ENCODE measurements at regions not wholly inside any gene's neighbourhood (a gene's known extent, or its start where the extent isn't known, plus 50 kb on each side); places are given as distances from the start of the nearest gene placed in this dataset.
A peak's percentile ranks its signal among the peaks of the same experiment; 100 is the strongest.

DNA sequence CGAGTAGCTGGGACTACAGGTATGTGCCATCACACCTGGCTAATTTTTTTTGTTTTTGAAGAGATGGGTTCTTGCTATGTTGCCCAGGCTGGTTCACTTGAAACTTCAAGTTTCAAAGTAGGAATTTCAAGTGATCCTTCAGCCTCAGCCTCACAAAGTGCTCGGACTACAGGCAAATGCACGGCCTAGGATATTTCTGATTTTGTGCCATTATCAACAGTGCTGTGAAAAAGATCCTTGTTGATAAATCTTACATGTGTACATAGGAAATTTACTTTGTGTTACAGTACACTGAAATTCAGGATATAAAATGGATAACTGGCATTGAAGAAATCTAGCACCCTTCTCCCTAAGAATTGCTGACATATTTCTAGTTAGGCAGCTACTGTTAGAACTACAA is 184.6 kb upstream of the PRDM1 start:
- DNase-seq = no peak

DNA sequence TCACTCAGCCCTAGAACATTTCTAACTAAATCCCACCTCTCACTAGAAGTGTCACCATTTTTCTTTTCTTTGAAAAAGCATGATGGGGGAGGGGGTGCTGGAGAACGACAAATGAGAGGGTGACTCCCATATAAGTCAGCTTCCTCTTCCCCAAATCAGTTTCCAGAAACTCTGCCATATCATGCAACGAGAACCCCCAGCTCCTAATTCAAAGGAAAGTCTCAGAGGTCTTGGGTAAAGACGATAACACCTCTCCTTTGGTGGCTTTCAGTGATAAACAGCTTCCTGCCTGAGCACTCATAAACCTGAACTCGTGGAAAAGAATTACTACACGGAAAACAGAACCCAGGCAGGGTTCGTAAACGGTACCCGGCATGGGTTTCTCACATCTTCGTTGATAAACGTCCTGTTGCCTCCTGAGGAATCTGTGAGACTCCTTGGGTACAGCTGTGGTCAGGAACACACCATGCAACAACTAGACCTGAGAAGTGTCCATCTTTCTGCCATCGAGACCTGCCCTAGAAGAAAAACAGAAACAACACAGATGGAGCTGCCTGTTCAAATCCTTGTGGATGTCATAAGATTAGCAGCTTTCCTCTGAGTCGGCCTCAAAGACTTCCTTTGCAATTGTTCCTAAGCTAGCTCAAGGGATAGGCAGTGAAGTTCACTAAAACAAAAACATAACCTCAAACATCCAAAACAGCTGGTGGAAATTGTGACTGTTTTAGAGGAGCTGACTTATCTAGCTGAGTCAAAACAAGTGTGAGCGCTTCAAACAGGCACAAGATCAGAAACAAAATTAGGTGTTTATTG is 185.8 kb upstream of the PRDM1 start:
- peak; percentile 17 for DNase-seq

DNA sequence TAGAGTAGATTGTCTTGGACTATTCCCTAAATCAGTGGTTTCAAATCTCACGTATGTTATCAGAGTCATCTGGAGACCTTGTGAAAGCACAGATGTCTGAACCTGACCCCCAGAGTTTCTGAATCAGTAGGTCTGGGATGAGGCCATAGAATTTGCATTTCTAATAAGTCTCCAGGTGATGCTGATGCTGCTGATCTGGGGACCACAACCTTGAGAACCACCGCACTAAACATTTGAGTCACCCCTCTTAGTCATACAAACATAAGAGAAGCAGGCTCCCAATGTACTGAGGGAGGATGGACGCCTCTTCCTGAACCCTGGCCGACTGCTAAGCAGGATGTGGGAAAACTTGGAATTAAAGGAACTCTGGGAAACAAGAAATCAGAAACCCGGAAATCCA is 187.8 kb upstream of the PRDM1 start:
- DNase-seq = peak; percentile 15

DNA sequence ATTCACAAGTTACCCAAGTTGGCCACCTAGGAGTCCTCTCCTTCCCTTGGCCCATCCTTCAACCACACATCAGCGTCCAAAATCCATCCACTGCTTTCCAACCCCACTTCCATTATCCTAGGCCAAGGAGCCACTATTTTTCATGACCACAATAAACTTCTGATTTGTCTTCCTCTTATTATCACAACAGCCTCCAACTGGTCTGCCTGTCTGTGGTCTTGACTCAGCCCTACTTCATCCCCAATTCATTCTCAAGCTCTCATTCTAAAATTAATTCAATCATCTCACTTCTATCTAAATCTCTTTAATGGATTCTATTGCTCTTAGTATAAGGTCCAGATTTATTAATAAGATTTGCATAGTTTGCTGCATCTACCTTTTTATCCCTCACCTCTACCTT is 189.0 kb upstream of the PRDM1 start:
- DNase-seq = no peak

DNA sequence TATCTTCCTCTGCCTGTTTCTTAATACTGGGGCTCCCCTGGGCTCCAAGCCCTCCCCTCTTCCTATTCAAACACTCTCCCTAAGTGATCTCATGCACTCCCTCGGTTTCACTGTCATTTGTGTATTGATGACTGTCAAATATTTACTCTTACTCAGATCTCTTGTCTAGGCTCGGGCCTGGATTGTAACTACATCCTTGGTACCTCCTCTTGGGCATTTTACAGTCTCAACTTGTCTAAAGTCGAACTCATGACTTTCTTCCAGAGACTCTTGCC is 189.4 kb upstream of the PRDM1 start:
- no peak for DNase-seq

DNA sequence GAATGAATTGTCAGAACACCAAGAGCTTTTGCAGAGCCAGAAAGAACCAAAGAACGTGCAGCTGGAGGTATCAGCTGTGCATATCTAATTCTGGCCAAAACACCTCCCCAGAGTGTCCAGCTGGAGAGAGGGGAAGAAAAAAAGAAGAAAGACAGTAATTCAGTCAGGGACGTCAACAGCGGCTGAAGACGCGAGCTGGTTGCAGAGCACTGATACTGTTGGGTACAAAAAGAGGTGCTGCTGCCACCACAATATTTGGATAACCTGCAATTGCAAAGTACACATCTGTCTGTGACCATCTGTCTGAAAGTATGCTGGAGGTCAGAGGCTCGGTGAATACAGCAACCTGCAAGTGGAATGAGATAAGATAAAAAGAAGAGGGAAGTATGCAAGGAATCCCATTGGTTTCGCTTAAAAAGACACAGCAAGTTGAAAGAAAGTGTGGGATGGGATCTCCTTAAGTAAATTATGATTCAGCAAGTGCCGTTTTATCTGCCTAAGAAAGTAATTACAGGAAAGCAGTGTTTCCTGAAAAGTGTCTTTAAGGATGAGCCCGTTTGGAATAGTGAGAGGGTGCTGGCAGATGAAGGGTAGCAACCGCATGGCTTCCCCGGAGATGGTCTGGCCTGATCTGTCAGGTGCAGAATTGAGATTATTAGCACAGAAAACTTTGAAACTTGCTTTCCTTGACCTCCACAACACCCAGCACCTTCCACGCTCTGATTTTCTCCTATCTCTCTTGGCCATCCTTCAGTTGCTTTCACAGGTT is 189.9 kb upstream of the PRDM1 start:
- no peak for DNase-seq

DNA sequence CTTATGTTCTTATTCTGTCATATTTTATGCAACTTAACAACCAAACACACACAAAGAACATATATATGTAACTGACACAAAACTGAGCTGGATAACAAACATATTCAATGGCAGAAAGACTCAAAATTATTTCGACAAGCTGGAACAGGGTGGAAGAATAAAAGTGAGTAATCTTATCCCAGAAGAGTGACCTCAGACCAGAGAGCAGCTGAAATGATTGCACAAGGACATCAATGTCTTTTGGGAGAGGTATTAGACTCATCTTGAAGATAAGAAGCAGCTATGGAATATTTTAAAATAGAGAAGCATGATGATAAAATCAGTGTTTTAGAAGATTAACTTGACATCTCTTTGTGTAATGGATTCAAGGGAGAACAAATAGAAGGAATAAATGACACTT is 191.6 kb upstream of the PRDM1 start:
- DNase-seq = no peak

DNA sequence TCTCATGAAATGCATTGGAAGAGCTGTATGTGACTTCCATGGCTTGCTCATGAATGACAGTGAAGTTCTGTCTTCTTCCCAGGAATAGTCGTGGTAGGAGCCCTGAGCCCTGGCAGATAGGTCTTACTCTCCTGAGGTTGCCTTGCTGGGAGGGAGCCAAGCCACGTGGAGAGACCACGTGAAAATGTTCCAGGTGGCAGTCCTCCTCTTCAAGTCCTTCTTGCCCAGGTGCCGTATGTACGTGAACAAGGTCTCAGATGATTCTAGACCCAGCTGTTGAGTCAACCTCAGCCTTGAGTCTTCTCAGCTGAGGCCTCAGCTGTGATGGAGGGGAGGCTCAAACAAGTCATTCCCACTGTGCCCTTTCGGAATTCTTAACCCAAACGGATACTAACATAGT is 192.4 kb upstream of the PRDM1 start:
- no peak for DNase-seq

DNA sequence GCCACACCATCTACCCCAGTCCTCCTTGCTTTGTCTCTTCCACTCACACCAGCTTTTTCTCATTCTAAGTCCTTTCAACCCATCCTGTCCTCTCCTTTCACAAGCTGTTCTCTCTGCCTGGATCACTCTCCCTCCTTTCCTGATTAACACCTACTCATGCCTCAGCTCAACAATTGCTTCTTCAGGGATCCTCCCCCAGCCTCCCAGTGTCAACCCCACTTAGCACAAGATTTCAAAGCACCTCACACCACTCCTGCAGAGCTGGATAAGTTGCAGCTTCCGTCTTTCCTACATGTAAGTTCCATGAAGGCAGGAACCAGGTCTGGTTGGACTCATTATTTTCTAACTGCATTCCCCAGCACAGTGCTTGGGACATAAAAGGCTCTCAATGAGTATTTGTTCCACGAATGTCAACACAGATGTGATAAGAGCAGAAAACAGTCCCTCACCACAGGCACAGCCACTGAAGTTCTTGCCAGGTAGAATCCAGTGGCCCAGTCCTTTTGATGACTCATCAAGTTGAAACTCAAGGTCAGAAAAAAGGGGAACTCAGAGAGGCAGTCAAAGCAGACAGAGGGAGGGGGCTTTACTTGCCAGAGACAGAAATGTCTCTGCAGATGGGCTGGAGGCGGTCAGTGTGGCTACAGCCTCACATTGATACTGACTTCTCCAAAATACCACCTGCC is 193.4 kb upstream of the PRDM1 start:
- DNase-seq = no peak

DNA sequence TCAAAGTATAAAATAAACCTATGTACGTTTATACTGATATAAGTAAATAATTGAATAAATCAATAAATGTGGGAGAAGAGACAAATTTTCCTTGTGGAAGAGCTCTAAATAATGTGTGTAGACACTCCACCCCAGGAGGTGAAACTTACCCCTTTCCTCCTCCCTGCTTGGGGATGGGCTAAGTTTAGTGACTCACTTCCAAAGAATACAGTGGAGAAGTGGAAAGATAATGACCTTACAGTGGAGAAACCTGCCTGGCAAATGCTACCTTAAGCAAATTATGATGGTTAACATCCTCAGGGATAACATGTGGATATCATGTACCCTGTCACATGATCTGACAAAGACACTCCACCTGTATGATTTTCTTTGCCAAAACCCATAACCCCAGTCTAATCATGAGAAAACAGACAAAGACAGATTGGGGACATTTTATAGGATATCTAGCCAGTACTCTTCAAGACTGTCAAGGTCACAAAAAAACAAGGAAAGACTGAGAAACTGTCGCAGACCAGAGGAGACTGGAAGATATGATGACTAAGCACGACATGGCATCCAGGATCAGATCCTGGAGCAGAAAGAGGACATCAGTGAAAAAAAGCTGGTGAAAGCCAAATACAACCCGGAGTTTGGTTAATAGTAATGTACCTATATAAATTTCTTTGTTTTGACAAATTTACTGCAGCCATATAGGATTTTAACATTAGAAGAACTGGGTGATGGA is 195.5 kb upstream of the PRDM1 start:
- DNase-seq = no peak

DNA sequence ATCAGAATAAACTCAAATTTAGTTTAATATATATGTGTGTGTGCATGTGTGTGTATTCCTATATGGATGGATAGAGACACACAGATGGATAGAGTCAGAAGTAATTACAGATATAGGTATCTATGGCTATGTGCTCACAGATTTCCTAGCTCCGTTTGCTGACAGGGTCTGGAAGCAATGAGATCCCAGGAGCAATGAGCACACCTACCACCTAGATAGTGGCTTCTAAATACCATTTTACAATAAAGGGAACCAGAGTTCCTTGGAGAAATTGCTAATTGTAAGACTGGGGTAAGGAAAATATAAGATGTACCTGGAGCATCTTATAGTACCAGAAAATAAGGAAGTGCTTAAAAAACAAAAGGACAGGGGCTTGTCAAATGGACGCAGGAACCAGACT is 196.2 kb upstream of the PRDM1 start:
- DNase-seq = no peak

DNA sequence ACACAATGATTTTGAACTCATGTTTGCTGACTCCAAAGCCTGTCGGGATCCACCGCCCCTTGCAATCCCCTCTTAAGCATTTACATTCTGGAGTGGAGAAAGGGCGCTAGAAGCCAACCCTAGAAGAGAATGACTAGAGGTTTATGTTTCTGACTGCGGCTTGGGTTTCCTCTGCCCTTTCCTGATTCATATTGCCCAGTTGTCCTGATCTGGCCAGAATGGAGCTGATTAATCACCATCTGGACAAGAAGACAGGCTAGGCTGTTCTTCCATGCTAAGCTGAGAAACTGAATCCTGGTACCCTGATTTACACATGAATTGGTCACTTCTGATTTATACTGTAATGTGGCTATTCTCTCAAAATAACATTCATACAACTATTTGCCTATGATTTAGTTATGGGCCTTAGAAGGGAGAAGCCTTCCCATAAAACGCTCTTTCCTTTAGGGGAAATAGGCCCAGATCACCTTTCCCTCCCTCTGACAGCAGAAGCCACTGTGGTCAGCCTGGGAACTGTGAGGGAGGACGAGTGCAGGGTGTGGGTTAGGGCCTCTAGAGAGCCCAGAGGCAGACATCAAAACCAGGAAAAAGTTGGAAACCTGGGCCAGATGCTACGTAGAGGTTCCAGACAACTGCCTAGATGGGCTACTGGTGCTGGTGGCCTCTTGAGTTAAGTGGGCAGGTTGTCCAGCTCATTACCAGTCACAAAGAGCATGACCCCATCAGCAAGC is 199.2 kb upstream of the PRDM1 start:
- no peak for DNase-seq

DNA sequence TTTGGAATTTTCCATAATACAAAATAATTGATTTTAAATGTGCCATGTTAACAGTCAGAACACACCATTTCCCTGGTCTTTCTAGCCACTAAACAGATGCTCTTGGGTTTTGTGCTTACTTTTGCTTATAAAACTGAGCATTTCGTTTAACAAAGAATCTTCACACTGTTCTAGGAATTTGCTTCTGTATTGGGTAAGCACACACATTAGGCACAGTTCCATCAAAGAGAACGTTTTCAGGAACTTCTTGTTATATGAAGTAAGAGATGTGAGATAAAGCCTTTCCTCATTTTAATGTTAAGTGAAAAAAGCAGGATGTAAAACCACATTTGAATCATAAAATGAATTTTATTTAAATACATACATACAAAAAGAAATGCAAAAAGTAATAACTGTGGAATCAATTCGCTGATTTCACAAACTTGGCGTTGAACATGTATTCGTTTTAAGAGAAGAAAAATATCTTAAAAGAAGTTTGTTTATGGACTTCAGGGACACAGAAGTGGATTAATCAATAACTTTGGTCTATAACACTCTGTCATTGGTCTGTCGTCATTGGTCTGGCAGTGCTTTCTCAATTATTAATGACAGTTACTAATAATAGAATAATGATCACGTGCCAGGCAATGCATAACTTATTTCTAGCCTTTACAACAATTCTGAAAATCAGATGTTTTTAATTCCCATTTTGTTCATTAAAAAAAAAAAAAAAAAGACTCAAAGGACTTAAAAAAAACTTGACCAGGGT is 199.9 kb upstream of the PRDM1 start:
- no peak for DNase-seq

DNA sequence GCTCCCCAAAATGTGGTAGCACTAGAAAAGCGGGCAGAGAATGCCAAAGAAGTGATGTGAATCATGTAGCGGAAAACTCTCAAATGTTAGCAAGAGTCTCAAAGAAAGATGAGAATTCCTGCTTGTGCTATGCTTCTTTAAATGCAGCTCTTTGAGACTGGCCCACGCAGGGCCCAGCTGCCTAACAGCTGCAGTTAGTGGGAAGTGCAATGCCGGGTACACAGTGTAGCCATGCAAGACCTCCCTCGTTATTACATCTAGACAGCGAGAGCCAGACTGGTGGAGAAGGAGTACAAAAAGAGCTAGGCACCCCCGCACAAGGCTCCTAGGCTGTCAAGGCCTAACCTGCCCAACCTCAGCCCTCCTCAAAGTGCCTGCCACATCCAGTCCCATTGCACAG is 201.7 kb upstream of the PRDM1 start:
- no peak for DNase-seq

DNA sequence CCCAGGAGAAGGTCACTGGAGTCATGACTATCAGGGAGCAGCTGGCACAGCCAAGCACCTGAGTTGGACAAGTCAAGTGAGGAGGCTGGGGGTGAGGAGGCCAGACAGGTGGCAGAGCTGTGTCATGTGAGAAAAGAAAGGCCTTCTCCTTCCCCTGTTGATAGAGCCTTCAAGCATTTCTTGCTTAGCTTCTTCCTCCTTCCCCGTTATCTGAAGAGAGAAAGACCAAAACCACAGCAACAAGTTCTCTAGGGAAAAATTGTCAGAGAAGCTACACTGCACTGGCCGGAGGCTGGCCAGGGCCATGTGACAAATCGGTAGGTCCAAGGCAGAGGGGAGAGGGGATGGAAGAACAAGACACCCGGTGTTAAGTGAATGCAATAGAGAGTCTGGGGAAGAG is 202.1 kb upstream of the PRDM1 start:
- DNase-seq = no peak

DNA sequence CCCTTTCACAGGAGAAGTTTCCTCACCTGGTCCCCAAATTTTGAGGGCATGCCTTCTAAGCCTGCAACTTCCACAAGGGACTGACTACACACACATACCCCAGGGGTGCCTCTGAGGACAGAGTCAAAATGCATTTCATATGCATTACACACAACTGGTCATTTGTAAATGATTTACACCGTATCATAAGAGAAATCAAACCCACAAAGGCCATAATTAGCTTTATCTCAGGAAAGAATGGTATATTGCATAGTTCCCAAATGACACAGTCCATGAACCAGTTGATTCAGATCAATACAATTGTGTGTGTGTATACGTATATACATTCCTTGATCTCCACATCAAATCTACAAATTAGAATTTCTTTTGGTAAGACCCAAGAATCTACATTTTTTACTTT is 203.3 kb upstream of the PRDM1 start:
- no peak for DNase-seq

DNA sequence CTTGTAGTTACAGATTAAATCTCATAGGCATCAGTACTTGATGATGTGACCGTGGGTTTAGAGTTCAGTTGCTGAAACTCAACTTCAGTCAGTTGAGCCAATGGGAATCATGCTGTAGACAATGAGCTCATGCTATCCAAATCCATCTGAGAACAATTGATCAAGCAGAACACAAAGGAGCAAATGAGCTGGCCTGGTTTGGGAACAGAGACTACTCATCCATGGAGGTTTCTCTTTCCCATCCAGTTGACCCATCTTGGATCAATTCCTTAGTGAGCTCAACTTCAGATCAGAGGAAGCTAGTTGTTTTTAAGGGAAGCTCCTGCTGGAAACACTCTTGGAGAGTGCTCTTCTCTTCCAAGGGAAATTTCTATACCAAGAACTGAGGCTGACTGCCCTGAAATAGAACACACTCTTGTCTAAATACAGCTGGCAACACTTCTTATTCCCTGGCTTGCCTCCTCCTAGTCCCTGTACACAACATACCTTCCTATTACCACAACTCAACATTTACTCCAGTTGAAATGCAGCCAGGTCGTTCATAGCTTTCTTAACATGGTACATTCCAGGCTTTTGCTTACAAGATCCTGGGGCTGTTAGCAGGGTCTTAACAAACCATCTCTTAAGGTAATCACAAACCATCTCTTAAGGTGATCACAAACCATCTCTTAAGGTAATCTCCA is 203.9 kb upstream of the PRDM1 start:
- no peak for DNase-seq

DNA sequence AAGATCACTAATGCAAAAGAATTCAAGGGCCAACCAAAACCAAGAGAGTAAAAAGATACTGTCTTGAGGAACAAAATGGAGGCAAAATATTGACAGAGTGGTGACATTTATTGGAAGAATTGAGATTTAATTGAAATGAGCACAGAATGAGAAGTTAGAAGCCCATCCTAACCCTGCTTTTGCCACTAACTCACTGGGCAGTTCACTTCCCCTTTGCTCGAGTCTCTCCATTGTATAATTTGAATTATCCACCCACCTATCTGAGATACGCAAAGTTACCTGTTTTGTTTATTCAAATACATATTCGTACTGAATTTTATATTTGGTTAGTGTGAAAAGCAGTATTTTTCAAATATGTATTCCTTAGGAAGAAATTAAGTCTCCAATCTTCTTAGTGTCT is 204.5 kb upstream of the PRDM1 start:
- DNase-seq = no peak

DNA sequence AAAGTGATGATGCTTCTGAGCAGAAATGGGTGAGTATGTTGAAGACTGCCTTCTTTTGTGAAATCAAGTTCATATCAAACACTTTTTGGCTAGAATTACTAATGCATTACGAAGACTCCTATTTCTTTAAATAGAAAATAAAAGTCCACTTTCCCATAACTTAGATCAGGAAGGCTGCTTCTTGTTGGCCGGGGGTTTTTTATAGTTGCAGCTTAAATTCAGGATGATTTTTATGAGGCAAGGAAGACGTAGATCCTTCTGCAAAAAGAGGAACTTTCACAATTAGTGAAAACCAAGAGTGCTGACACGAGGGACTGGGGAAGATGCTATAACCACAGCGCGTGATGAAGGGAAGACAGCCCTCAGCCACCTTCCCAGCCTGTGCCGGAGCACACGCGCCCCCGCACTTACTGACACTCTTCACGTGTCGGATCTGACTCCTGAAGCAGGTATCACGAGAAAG is 206.1 kb upstream of the PRDM1 start:
- DNase-seq = peak; percentile 49

DNA sequence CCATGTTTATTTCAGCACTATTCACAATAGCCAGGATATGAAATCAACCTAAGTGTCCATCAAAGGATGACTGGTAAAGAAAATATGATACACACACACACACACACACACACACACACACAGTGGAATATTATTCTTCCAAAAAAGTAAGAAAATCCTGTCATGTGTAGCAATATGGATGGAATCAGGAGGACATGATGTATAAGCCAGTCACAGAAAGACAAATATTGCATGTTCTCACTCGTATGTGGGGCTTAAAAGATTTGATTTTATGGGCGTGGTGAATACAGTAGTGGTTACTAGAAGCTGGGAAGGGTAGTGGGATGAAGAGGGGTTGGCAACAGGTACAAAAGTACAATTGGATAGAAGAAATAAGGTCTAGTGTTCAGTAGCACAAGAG is 207.0 kb upstream of the PRDM1 start:
- DNase-seq = no peak

DNA sequence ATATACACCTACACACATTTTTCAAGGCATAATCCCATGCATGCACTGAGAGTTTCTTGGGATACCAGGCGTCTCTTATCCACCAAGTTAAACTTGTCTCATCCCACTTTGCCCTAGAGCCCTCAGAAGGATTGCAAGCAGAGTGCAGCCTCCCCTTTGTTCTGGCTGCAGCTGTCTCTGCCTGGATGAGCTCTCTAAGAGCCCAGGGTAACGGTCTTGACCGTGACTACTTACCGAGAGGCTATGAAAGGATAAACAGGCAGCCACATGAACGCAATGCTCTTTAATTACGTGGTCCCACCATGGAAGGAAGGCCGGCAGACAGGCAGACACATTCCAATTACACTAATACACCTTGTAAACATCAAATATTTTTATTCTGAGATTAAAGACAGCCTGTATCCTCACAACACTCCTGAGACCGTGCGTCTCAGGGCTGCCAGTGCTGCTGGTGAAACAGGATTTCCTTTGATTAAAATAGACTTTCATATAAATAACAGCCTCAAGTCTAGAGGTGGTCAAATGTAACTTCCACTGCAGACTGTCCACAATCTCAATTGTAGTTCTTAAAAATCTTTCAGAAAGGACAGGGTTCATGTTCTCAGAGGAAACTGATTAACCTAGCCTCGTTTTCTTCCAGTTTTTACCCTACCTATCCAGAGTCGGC is 210.0 kb upstream of the PRDM1 start:
- no peak for DNase-seq
